Stimulated activated CD8-positive, alpha-beta memory T cell treated with anti-CD3 and anti-CD28 coated beads, Interleukin-7, amount 100 ng/mL, for 24 hours (primary cell): ENCODE measurements at regions not wholly inside any gene's neighbourhood (a gene's known extent, or its start where the extent isn't known, plus 50 kb on each side); places are given as distances from the start of the nearest gene placed in this dataset.
"Not testable (repeated sequence)": the region's sequence is repeated elsewhere in the genome, so short reads cannot be mapped to it uniquely, and the experiment has no call there.

ENCODE experiments used
- DNase-seq: peaks from one replicate; pipeline ENCODE4 v3.0.0-alpha.2; 2020; ENCODE audit warnings: low read depth

GRCh38 chr9:7342229-7342628 is 457.3 kb downstream of the DMAC1 start:
- no peak for DNase-seq

GRCh38 chr9:7341571-7341970 is 458.0 kb downstream of the DMAC1 start:
- no peak for DNase-seq

GRCh38 chr9:7340451-7340850 is 459.1 kb downstream of the DMAC1 start:
- DNase-seq = no peak

- no peak for DNase-seq
Measured at GRCh38 chr9:7338586-7339281, 460.8 kb downstream of the DMAC1 start.

- no peak for DNase-seq
Measured at GRCh38 chr9:7336356-7337065, 463.1 kb downstream of the DMAC1 start.

GRCh38 chr9:7333719-7334118 is 465.9 kb downstream of the DMAC1 start:
- no peak for DNase-seq

- no peak for DNase-seq
Measured at GRCh38 chr9:7332780-7333179, 466.8 kb downstream of the DMAC1 start.

GRCh38 chr9:7328453-7328852 is 471.1 kb downstream of the DMAC1 start:
- no peak for DNase-seq

GRCh38 chr9:7325995-7326394 is 473.6 kb downstream of the DMAC1 start:
- no peak for DNase-seq

- DNase-seq = no peak
Measured at GRCh38 chr9:7324152-7324598, 475.4 kb downstream of the DMAC1 start.

GRCh38 chr9:7320841-7321240 is 478.7 kb downstream of the DMAC1 start:
- DNase-seq = no peak

GRCh38 chr9:7320139-7320538 is 479.4 kb downstream of the DMAC1 start:
- no peak for DNase-seq

- no peak for DNase-seq
Measured at GRCh38 chr9:7318920-7319319, 480.7 kb downstream of the DMAC1 start.

GRCh38 chr9:7316967-7317366 is 482.6 kb downstream of the DMAC1 start:
- DNase-seq = no peak

- no peak for DNase-seq
Measured at GRCh38 chr9:7316166-7316795, 483.3 kb downstream of the DMAC1 start.

- DNase-seq = no peak
Measured at GRCh38 chr9:7315746-7316145, 483.8 kb downstream of the DMAC1 start.

GRCh38 chr9:7315116-7315515 is 484.5 kb downstream of the DMAC1 start:
- no peak for DNase-seq

- DNase-seq = no peak
Measured at GRCh38 chr9:7313389-7313788, 486.2 kb downstream of the DMAC1 start.

GRCh38 chr9:7309051-7309450 is 490.5 kb downstream of the DMAC1 start:
- DNase-seq = not testable (repeated sequence)

- DNase-seq = no peak
Measured at GRCh38 chr9:7305677-7306076, 493.9 kb downstream of the DMAC1 start.

- DNase-seq = no peak
Measured at GRCh38 chr9:7304627-7304995, 495.0 kb downstream of the DMAC1 start.

GRCh38 chr9:7303907-7304626 is 495.5 kb downstream of the DMAC1 start:
- DNase-seq = no peak

- DNase-seq = no peak
Measured at GRCh38 chr9:7300484-7300883, 499.1 kb downstream of the DMAC1 start.
